ENCODE measurements at regions not wholly inside any gene's neighbourhood (a gene's known extent, or its start where the extent isn't known, plus 50 kb on each side); places are given as distances from the start of the nearest gene placed in this dataset.

- in situ Hi-C loops (cut with HindIII; ENCODE audit: low sequenced_read_pairs), result no loop called here
- peak; percentile 8 for DNase-seq (ENCODE audit: low spot score)
Observed at GRCh38 chr11:112453601-112454577, 193.2 kb upstream of the PLET1 start.

GRCh38 chr11:112454841-112455240, 194.2 kb upstream of the PLET1 start:
- in situ Hi-C loops (cut with HindIII; ENCODE audit: low sequenced_read_pairs), result no loop called here
- DNase-seq (ENCODE audit: low spot score), result no peak

- in situ Hi-C loops (cut with HindIII; ENCODE audit: low sequenced_read_pairs), result no loop called here
- DNase-seq (ENCODE audit: low spot score), result no peak
Observed at GRCh38 chr11:112455791-112456190, 195.1 kb upstream of the PLET1 start.

- no peak for DNase-seq (ENCODE audit: low spot score)
- in situ Hi-C loops (cut with HindIII; ENCODE audit: low sequenced_read_pairs), result no loop called here
Observed at GRCh38 chr11:112457532-112457931, 196.9 kb upstream of the PLET1 start.

GRCh38 chr11:112459001-112459400, 198.3 kb upstream of the PLET1 start:
- in situ Hi-C loops (cut with HindIII; ENCODE audit: low sequenced_read_pairs), result no loop called here
- no peak for DNase-seq (ENCODE audit: low spot score)

- in situ Hi-C loops (cut with HindIII; ENCODE audit: low sequenced_read_pairs), result no loop called here
- no peak for DNase-seq (ENCODE audit: low spot score)
Observed at GRCh38 chr11:112460141-112460540, 199.5 kb upstream of the PLET1 start.

GRCh38 chr11:112464949-112465348, 204.3 kb upstream of the PLET1 start:
- no peak for DNase-seq (ENCODE audit: low spot score)
- in situ Hi-C loops (cut with HindIII; ENCODE audit: low sequenced_read_pairs), result no loop called here

GRCh38 chr11:112465433-112466024, 204.9 kb upstream of the PLET1 start:
- in situ Hi-C loops (cut with HindIII; ENCODE audit: low sequenced_read_pairs), result no loop called here
- no peak for DNase-seq (ENCODE audit: low spot score)

GRCh38 chr11:112467721-112468120, 207.1 kb upstream of the PLET1 start:
- in situ Hi-C loops (cut with HindIII; ENCODE audit: low sequenced_read_pairs), result no loop called here
- DNase-seq (ENCODE audit: low spot score), result no peak

- in situ Hi-C loops (cut with HindIII; ENCODE audit: low sequenced_read_pairs), result no loop called here
- DNase-seq (ENCODE audit: low spot score), result no peak
Observed at GRCh38 chr11:112469376-112469775, 208.7 kb upstream of the PLET1 start.

- no peak for DNase-seq (ENCODE audit: low spot score)
- in situ Hi-C loops (cut with HindIII; ENCODE audit: low sequenced_read_pairs), result no loop called here
Observed at GRCh38 chr11:112470355-112470754, 209.7 kb upstream of the PLET1 start.

GRCh38 chr11:112471731-112472130, 211.1 kb upstream of the PLET1 start:
- DNase-seq (ENCODE audit: low spot score), result peak; percentile 10
- in situ Hi-C loops (cut with HindIII; ENCODE audit: low sequenced_read_pairs), result no loop called here

- in situ Hi-C loops (cut with HindIII; ENCODE audit: low sequenced_read_pairs), result no loop called here
- DNase-seq (ENCODE audit: low spot score), result no peak
Observed at GRCh38 chr11:112477152-112477551, 216.5 kb upstream of the PLET1 start.

- in situ Hi-C loops (cut with HindIII; ENCODE audit: low sequenced_read_pairs), result no loop called here
- DNase-seq (ENCODE audit: low spot score), result no peak
Observed at GRCh38 chr11:112477581-112478317, 217.1 kb upstream of the PLET1 start.

- in situ Hi-C loops (cut with HindIII; ENCODE audit: low sequenced_read_pairs), result no loop called here
- DNase-seq (ENCODE audit: low spot score), result no peak
Observed at GRCh38 chr11:112478806-112479205, 218.1 kb upstream of the PLET1 start.

GRCh38 chr11:112481431-112481830, 220.8 kb upstream of the PLET1 start:
- in situ Hi-C loops (cut with HindIII; ENCODE audit: low sequenced_read_pairs), result no loop called here
- no peak for DNase-seq (ENCODE audit: low spot score)

GRCh38 chr11:112481893-112482292, 221.2 kb upstream of the PLET1 start:
- in situ Hi-C loops (cut with HindIII; ENCODE audit: low sequenced_read_pairs), result no loop called here
- no peak for DNase-seq (ENCODE audit: low spot score)

- in situ Hi-C loops (cut with HindIII; ENCODE audit: low sequenced_read_pairs), result no loop called here
Observed at GRCh38 chr11:112485280-112485679, 224.6 kb upstream of the PLET1 start.

GRCh38 chr11:112497826-112498225, 237.2 kb upstream of the PLET1 start:
- in situ Hi-C loops (cut with HindIII; ENCODE audit: low sequenced_read_pairs), result no loop called here
- no peak for DNase-seq (ENCODE audit: low spot score)

More at GRCh38 chr11:112485280-112485679, 224.6 kb upstream of the PLET1 start:
- DNase-seq (ENCODE audit: low spot score), result no peak

- DNase-seq (ENCODE audit: low spot score), result no peak
- in situ Hi-C loops (cut with HindIII; ENCODE audit: low sequenced_read_pairs), result no loop called here
Observed at GRCh38 chr11:112498701-112499100, 238.0 kb upstream of the PLET1 start.
